Brain microvascular endothelial cell (primary cell): ENCODE measurements at regions not wholly inside any gene's neighbourhood (a gene's known extent, or its start where the extent isn't known, plus 50 kb on each side); places are given as distances from the start of the nearest gene placed in this dataset.

Source experiments
- DNase-seq: peaks from one replicate; pipeline ENCODE4 v3.0.0-alpha.2; 2020
- H3K27ac ChIP-seq: fragments of 250-450 bp; sonication (Bioruptor Pico); 2 replicates; pipeline ENCODE4 v1.5.1; 2020; ENCODE audit warnings: mild to moderate bottlenecking, moderate library complexity
- H3K27me3 ChIP-seq: fragments of 250-450 bp; sonication (Bioruptor Pico); replicated peaks from 2 replicates; pipeline ENCODE4 v1.5.1; 2020; ENCODE audit warnings: mild to moderate bottlenecking
- H3K36me3 ChIP-seq: fragments of 250-450 bp; sonication (Bioruptor Pico); replicated peaks from 2 replicates; pipeline ENCODE4 v1.5.1; 2020; ENCODE audit warnings: mild to moderate bottlenecking
- H3K4me3 ChIP-seq: 2 replicates; pipeline ENCODE4 v1.5.1; 2011; ENCODE audit warnings: low read depth, mild to moderate bottlenecking, control low read depth, low read length, moderate library complexity
- in situ Hi-C: cut with HindIII; loops from 2 replicates; pipeline ENCODE4 v1.10.0; 2017; ENCODE audit warnings: low sequenced_read_pairs, low pct_ligation_motif_present
- TF ChIP-seq, protein P1 (sequence below): IDR thresholded peaks from 2 replicates; pipeline ENCODE4 v1.5.1; 2011; ENCODE audit warnings: low read depth, mild to moderate bottlenecking, moderate library complexity, low read length, control low read depth, inconsistent platforms; ENCODE audit errors: missing control alignments

DNA sequence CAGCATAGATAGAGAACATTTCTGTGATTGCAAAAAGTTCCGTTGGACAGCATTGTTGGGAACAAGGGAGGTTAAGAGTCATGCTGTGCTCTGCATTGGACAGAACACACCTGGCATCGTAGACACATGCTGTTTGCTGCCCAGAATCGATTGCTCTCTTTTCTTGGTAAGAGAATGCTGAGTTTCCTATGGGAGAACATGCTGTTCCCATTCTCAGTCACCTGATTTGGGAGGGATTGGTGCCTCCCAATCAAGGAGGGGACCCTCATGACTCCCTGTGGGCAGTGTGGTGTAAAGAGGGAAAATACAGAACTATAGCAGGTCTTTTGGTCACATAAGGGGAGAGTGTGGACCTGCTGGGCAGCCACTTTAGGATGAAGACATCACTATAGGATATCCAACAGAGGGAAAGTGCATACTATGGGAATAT lies 555.4 kb upstream of the CLINT1 start:
- Histone ChIP-seq H3K36me3 (no peaks in the 10 kb centered on the region), H3K27ac (peak overlapping the region; percentile 75), H3K4me3 (no peak overlapping the region), H3K27me3 (no peaks in the 10 kb centered on the region)
- no peak for DNase-seq
- TF ChIP-seq, protein P1, sequence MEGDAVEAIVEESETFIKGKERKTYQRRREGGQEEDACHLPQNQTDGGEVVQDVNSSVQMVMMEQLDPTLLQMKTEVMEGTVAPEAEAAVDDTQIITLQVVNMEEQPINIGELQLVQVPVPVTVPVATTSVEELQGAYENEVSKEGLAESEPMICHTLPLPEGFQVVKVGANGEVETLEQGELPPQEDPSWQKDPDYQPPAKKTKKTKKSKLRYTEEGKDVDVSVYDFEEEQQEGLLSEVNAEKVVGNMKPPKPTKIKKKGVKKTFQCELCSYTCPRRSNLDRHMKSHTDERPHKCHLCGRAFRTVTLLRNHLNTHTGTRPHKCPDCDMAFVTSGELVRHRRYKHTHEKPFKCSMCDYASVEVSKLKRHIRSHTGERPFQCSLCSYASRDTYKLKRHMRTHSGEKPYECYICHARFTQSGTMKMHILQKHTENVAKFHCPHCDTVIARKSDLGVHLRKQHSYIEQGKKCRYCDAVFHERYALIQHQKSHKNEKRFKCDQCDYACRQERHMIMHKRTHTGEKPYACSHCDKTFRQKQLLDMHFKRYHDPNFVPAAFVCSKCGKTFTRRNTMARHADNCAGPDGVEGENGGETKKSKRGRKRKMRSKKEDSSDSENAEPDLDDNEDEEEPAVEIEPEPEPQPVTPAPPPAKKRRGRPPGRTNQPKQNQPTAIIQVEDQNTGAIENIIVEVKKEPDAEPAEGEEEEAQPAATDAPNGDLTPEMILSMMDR = no peak
- in situ Hi-C loops = no loop called here

DNA sequence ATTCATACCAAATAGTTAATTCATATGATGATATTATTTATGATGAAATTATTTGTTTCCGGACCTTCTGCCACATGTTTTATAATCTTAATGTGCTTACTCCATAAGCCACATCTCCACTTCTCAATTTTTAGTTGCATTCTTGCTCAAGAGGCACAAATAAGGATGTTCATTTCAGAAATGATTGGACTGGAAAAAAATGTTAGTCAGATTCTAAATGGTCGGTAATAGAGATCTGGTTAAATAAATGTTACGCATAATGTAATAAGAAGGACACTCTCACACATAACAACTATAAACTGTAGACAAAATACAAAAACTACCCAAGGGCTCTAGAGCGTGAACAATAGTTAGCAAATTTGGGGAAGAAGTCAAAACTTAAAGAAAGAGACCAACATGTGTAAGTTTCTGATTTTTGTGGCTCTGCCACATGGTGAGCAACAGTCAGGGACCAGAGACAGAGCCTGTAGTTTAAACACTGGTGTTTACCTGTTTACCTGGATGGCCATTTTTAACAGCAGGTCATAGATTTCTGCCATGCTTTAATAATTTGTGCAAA lies 554.3 kb upstream of the CLINT1 start:
- no peak for DNase-seq
- H3K27ac ChIP-seq = no peak overlapping the region
- H3K36me3 ChIP-seq = no peaks in the 10 kb centered on the region
- in situ Hi-C loops = no loop called here
- H3K4me3 ChIP-seq = no peak overlapping the region
- TF ChIP-seq, protein P1 = no peak
- no peaks in the 10 kb centered on the region for H3K27me3 ChIP-seq

DNA sequence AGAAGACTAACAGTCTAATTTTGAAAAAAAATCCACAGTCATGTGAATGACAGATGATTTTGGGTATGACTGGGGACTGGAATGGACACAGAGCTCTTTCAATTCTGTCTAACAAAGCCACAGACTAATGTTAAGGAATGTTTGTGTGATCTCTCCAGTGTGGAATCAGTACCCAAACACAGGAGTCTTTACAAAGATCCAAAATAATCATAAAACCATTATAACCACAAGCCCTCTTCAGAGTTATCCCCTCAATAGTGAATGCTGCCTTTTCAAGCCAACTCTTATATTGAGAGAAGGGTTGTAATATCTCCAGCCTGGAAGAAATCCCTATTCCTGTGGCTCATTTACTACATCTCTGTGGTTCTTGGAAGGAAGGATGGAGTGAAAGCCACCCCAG lies 552.0 kb upstream of the CLINT1 start:
- no peak for DNase-seq
- H3K27ac ChIP-seq = no peak overlapping the region
- no peak overlapping the region for H3K4me3 ChIP-seq

DNA sequence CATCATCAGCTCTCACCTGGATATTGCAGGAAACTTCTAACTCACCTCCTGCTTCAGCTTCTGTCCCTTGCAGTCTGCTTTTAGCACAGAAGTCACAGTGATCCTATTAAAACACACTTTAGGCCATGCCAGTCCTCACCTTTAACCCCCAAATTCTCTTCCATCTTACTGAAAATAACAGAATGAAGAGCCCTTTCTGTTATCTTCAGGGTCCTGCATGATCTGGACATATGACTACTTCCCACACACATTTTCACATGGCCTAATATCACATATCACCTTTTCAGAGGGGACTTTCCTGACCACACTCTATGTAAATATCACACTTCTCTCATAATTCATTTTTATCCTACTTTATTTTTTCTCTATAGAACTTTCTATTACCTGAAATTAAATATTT lies 550.6 kb upstream of the CLINT1 start:
- TF ChIP-seq, protein P1 = no peak
- in situ Hi-C loops = no loop called here

More for the DNA sequence above, 552.0 kb upstream of the CLINT1 start:
- Histone ChIP-seq H3K36me3 (no peaks in the 10 kb centered on the region), H3K27me3 (no peaks in the 10 kb centered on the region)
- TF ChIP-seq, protein P1 = no peak
- in situ Hi-C loops = no loop called here

DNA sequence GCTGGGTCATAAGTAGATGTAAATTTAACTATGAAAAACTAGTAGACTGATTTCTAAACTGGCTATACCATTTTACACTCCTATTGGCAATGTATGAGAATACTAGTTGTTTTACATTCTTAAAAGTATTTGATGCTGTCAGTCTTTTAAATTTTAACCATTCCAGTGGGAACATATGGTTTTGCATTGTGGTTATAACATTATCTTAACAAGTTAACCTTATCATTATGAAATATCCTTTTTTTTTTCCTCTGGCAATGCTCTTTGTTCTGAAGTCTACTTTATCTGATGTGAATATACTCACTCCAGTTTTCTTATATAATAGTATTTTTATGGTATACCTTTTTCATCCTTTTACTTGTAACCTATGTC lies 548.9 kb upstream of the CLINT1 start:
- TF ChIP-seq, protein P1 = no peak
- peak overlapping the region; percentile 89 for H3K27ac ChIP-seq
- no peaks in the 10 kb centered on the region for H3K36me3 ChIP-seq
- DNase-seq = no peak
- no peak overlapping the region for H3K4me3 ChIP-seq
- H3K27me3 ChIP-seq = no peaks in the 10 kb centered on the region
- in situ Hi-C loops = no loop called here

More for the DNA sequence above, 550.6 kb upstream of the CLINT1 start:
- Histone ChIP-seq H3K27me3 (no peaks in the 10 kb centered on the region), H3K4me3 (no peak overlapping the region), H3K36me3 (no peaks in the 10 kb centered on the region), H3K27ac (no peak overlapping the region)
- no peak for DNase-seq
